ENCODE measurements at regions not wholly inside any gene's neighbourhood (a gene's known extent, or its start where the extent isn't known, plus 50 kb on each side); places are given as distances from the start of the nearest gene placed in this dataset.

- H2AFZ ChIP-seq (ENCODE audit: low read length), result no peak overlapping the region
Observed at GRCh38 chr2:19719540-19719939, 182.2 kb downstream of the TTC32 start.

GRCh38 chr2:19717446-19717845 lies 184.3 kb downstream of the TTC32 start:
- Histone ChIP-seq H3K27ac (ENCODE audit: low read depth, low read length, poor library complexity, severe bottlenecking) (no peak overlapping the region), H3K9me2 (ENCODE audit: low read depth, low read length) (no peaks in the 10 kb centered on the region), H4K20me1 (ENCODE audit: insufficient read depth, low read length) (no peaks in the 10 kb centered on the region), H3K27me3 (ENCODE audit: insufficient read depth, low read length) (no peaks in the 10 kb centered on the region), H3K4me3 (ENCODE audit: low read depth, low read length, poor library complexity, severe bottlenecking) (no peak overlapping the region), H3K79me2 (ENCODE audit: insufficient read depth, low read length) (no peaks in the 10 kb centered on the region), H3K4me2 (ENCODE audit: low read length) (no peak overlapping the region), H3K4me1 (ENCODE audit: insufficient read depth, low read length, severe bottlenecking) (no peaks in the 10 kb centered on the region), H2AFZ (ENCODE audit: low read length) (no peak overlapping the region), H3F3A (ENCODE audit: insufficient read depth, low read length) (no peaks in the 10 kb centered on the region), H3K9ac (ENCODE audit: low read length) (no peak overlapping the region), H3K9me3 (ENCODE audit: low read length) (no peaks in the 10 kb centered on the region), H3K36me3 (ENCODE audit: insufficient read depth, low read length) (no peaks in the 10 kb centered on the region)
- TF ChIP-seq EZH2 (IDR thresholded peaks at IDR 0.05; ENCODE audit: borderline replicate concordance, low read length) (no peak), CTCF (IDR thresholded peaks at IDR 0.05; ENCODE audit: low read length) (no peak)

More at GRCh38 chr2:19719540-19719939, 182.2 kb downstream of the TTC32 start:
- no peak overlapping the region for H3K4me3 ChIP-seq (ENCODE audit: low read depth, low read length, poor library complexity, severe bottlenecking)
- H3K4me2 ChIP-seq (ENCODE audit: low read length), result no peak overlapping the region
- H3K9ac ChIP-seq (ENCODE audit: low read length), result no peak overlapping the region
- no peaks in the 10 kb centered on the region for H3K79me2 ChIP-seq (ENCODE audit: insufficient read depth, low read length)
- no peaks in the 10 kb centered on the region for H3F3A ChIP-seq (ENCODE audit: insufficient read depth, low read length)
- H3K9me2 ChIP-seq (ENCODE audit: low read depth, low read length), result no peaks in the 10 kb centered on the region
- TF ChIP-seq CTCF (IDR thresholded peaks at IDR 0.05; ENCODE audit: low read length) (no peak), EZH2 (IDR thresholded peaks at IDR 0.05; ENCODE audit: borderline replicate concordance, low read length) (no peak)
- H3K27ac ChIP-seq (ENCODE audit: low read depth, low read length, poor library complexity, severe bottlenecking), result no peak overlapping the region
- H3K36me3 ChIP-seq (ENCODE audit: insufficient read depth, low read length), result no peaks in the 10 kb centered on the region
- H4K20me1 ChIP-seq (ENCODE audit: insufficient read depth, low read length), result no peaks in the 10 kb centered on the region
- no peaks in the 10 kb centered on the region for H3K4me1 ChIP-seq (ENCODE audit: insufficient read depth, low read length, severe bottlenecking)
- no peaks in the 10 kb centered on the region for H3K27me3 ChIP-seq (ENCODE audit: insufficient read depth, low read length)
- no peaks in the 10 kb centered on the region for H3K9me3 ChIP-seq (ENCODE audit: low read length)

GRCh38 chr2:19714926-19715325 lies 186.9 kb downstream of the TTC32 start:
- Histone ChIP-seq H3K27ac (ENCODE audit: low read depth, low read length, poor library complexity, severe bottlenecking) (no peak overlapping the region), H3K4me2 (ENCODE audit: low read length) (no peak overlapping the region), H2AFZ (ENCODE audit: low read length) (no peak overlapping the region), H3K4me3 (ENCODE audit: low read depth, low read length, poor library complexity, severe bottlenecking) (no peak overlapping the region), H3K36me3 (ENCODE audit: insufficient read depth, low read length) (no peaks in the 10 kb centered on the region), H4K20me1 (ENCODE audit: insufficient read depth, low read length) (no peaks in the 10 kb centered on the region), H3F3A (ENCODE audit: insufficient read depth, low read length) (no peaks in the 10 kb centered on the region), H3K9ac (ENCODE audit: low read length) (no peak overlapping the region), H3K9me2 (ENCODE audit: low read depth, low read length) (no peaks in the 10 kb centered on the region), H3K4me1 (ENCODE audit: insufficient read depth, low read length, severe bottlenecking) (no peaks in the 10 kb centered on the region), H3K9me3 (ENCODE audit: low read length) (no peaks in the 10 kb centered on the region), H3K27me3 (ENCODE audit: insufficient read depth, low read length) (no peaks in the 10 kb centered on the region), H3K79me2 (ENCODE audit: insufficient read depth, low read length) (no peaks in the 10 kb centered on the region)
- TF ChIP-seq EZH2 (IDR thresholded peaks at IDR 0.05; ENCODE audit: borderline replicate concordance, low read length), result no peak
- no peak for TF ChIP-seq CTCF (IDR thresholded peaks at IDR 0.05; ENCODE audit: low read length)

Measured in OCI-LY1 (cell line).